ENCODE measurements at regions not wholly inside any gene's neighbourhood (a gene's known extent, or its start where the extent isn't known, plus 50 kb on each side); places are given as distances from the start of the nearest gene placed in this dataset.

DNA sequence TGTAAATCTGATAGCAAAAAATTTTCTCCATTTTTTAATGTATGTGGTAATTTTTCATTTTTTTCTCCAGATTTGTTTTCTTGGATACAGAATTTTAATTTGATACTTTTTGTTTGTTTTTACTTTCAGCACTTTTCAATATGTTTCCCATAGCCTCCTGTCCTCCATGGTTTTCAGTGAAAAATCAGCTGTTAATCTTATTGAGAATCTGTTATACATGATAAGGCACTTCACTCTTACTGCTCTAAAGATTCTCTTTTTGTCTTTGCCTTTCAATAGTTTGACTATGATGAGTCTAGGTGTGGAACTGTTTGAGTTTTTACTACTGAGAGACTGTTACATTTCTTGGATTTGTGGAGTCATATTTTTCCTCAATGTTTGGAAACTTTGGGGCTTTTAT, 455.7 kb upstream of the NUDT12 start:
- TF ChIP-seq GATA2 (IDR thresholded peaks at IDR 0.05; ENCODE audit: low read depth, low read length) (no peak), GATA3 (IDR thresholded peaks at IDR 0.05; ENCODE audit: low read depth, low read length) (no peak)

DNA sequence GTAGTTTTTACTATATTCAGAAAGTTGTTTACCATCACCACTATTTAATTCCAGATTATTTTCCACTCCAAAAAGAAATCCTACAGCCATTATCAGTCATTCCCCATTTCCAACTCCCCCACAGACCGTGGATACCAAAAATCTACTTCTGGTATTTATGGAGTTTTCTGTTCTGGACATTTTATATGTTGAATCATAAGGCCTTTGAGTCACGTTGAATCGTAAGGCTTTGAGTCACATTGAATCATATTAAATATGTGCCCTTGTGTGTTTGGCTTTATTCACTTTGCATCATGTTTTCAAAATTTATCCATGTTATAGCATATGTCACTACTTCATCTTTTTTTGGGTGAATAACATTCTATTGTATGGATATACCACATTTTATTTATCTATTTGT, 454.1 kb upstream of the NUDT12 start:
- TF ChIP-seq GATA2 (IDR thresholded peaks at IDR 0.05; ENCODE audit: low read depth, low read length) (no peak), GATA3 (IDR thresholded peaks at IDR 0.05; ENCODE audit: low read depth, low read length) (no peak)

DNA sequence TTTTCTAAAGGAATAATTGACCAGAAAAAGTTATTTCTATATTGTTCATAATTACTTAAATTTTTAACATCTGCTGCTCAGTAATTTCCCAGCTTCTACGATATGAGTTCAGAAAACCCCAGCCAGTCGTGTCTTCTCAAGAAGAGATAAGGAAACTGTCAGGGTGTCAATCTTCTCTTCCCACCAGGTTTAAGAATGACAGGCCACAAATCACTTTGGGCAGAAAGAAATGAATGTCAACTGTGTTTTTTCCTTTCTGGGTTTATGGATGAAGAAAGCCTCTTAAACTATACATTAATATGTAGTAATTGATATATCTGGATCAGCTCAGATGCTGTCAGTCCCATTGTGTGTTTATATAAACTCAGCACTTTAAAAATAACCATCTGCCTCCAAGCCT, 453.2 kb upstream of the NUDT12 start:
- TF ChIP-seq GATA2 (IDR thresholded peaks at IDR 0.05; ENCODE audit: low read depth, low read length) = no peak
- no peak for TF ChIP-seq GATA3 (IDR thresholded peaks at IDR 0.05; ENCODE audit: low read depth, low read length)

DNA sequence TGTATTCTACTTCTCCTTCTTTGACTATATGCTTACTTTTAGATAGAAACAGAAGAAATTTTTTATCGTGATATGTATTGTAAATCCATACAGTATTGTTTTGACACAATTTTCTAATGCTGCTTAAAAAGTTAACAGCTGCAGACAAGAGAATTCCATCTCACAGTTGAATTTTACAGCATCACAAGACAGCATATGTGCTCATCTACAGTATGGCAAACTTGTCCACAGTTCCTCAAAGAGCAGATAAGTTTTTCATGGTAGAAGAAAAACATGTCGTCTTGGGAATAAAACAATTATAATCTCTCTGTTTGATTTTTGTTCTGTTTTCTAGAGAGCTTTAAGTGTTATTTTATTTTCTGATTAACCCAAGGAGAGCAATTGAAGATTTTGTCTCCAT, 438.5 kb upstream of the NUDT12 start:
- TF ChIP-seq GATA3 (IDR thresholded peaks at IDR 0.05; ENCODE audit: low read depth, low read length) = no peak
- no peak for TF ChIP-seq GATA2 (IDR thresholded peaks at IDR 0.05; ENCODE audit: low read depth, low read length)

DNA sequence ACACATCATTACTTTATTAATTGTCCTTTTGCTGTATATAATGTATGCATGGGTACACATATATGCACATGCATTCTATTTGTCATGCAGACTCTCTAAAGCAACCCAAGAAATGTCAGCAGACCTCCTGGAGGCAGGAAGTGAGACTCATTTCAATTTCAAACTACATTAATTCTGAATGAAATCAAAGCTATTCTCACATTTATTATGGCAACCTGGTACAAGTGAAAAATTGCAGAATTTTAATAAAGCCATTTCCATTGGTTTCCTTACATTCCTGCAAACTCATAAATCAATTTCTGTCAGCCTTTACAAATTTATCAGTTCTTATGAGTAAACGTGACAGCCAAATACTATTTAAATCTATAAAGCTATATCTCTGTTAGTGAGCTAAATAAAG, 430.4 kb upstream of the NUDT12 start:
- TF ChIP-seq GATA3 (IDR thresholded peaks at IDR 0.05; ENCODE audit: low read depth, low read length) (no peak), GATA2 (IDR thresholded peaks at IDR 0.05; ENCODE audit: low read depth, low read length) (no peak)

DNA sequence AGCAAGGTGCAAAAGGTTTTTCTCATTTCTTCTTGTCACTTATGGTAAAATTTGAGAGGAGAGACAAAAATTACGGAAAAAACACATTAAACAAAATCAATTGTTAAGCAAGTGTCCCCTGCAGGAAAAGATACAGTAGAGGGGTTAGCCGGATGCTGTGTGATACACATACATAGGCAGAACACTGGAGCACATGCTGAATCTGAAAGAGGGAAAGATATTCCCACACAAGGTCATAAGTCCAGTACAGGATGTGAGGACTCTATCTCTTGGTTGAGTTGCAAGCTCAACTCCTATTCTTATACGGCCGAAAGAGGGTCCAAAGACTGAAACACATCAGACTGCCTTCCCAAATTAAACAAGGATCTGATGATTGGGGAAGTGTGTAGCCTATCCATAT, 427.5 kb upstream of the NUDT12 start:
- TF ChIP-seq GATA2 (IDR thresholded peaks at IDR 0.05; ENCODE audit: low read depth, low read length) = no peak

DNA sequence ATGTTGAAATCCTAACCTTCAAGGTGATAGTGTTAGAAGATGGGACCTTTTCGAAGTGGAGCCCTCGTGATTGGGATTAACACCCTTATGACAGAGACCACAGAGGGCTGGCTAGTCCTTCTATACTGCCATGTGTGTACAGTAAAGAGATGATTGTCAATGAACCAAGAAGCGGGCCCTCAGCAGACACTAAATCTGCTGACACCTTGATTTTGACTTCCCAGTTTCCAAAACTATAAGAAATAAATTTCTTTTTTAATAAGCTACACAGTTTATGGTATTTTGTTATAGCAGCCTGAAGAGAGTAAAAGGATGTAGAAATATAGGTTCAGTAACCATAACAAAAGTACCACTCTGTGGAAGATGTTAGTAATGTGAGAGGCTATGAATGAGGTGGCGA, 419.0 kb upstream of the NUDT12 start:
- no peak for TF ChIP-seq GATA3 (IDR thresholded peaks at IDR 0.05; ENCODE audit: low read depth, low read length)
- TF ChIP-seq GATA2 (IDR thresholded peaks at IDR 0.05; ENCODE audit: low read depth, low read length) = no peak

DNA sequence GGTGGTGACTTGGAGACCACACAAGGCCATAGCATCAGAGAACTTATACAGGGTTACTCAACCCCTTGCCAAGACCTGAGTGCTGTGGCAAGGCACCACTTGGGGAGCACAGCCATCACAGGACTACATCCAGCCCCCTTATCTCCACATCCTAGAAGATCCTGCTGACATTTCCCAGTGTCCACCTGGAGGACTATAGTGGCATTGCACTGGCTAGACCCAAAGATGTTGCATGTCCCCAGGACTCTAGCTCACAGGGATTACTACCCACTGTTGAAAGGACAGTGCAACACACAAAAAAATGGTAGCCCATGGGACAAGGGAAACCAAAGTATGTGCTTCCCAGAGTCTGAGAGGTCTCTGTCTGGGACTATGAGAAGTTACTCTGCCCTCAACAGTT, 411.1 kb upstream of the NUDT12 start:
- TF ChIP-seq GATA2 (IDR thresholded peaks at IDR 0.05; ENCODE audit: low read depth, low read length) = no peak
- no peak for TF ChIP-seq GATA3 (IDR thresholded peaks at IDR 0.05; ENCODE audit: low read depth, low read length)

DNA sequence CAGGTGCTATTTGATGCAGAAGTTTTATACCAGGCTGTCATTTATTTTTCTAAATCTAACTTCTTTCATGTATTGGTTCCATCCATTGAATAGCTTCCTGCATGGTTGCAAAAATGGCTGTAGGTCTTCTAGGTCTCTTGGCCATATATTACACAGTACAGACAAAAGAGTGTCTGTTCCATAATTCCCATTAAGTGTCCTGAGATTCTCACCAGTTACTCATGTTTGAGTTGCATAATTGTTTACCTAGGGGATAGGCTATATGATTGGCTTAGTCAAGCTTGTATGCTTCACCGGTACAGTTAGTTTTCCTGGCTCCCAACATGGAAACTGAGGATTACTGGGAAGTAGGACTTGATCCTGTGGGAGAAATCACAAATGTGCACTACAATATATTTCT, 399.4 kb upstream of the NUDT12 start:
- no peak for TF ChIP-seq GATA3 (IDR thresholded peaks at IDR 0.05; ENCODE audit: low read depth, low read length)
- TF ChIP-seq GATA2 (IDR thresholded peaks at IDR 0.05; ENCODE audit: low read depth, low read length) = no peak

DNA sequence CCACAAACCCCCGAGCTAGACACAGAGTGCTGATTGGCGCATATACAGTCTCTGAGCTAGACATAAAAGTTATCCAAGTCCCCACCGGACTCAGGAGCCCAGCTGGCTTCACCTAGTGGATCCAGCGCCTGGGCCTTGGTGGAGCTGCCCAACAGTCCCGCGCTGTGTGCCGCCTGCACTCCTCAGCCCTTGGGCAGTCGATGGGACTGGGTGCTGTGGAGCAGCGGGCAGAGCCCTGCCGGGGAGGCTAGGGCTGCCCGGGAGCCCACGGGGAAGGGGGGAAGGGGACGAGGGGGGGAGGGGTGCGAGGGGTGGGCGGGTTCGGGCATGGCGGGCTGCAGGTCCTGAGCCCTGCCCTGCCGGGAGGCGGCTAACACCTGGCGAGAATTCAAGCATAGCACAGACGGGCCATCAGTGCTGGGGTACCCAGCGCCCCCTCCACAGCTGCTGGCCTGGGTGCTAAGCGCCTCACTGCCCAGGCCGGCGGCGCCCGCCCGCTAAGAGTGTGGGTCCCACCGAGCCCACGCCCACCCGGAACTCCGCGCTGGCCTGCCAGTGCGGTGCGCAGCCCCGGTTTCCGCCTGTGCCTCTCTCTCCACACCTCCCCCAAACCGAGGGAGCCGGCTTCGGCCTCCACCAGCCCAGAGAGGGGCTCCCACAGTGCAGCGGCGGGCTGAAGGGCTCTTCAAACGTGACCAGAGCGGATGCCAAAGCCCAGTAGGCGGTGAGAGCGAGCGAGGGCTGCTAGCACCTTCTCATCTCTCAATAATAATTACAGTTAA, 391.2 kb upstream of the NUDT12 start:
- TF ChIP-seq GATA2 (IDR thresholded peaks at IDR 0.05; ENCODE audit: low read depth, low read length) (no peak), GATA3 (IDR thresholded peaks at IDR 0.05; ENCODE audit: low read depth, low read length) (no peak)

DNA sequence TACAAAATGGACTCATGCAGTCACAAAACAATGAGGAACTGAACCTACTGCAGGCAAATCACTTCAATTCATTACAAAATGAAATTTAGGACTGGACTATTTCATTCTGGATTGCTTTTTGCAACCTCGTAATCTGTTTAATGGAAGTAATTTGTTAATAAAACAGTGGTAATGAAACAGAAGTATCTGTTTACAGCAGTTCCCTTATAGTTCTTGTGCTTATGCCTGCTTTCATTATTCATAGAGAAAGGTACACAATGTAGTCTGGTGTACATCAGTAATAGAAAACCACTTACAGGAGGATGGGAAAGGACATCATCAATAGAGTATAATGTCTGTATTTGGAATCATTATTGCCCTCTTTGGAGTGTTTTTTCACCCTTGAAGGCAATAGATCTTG, 389.2 kb upstream of the NUDT12 start:
- TF ChIP-seq GATA2 (IDR thresholded peaks at IDR 0.05; ENCODE audit: low read depth, low read length) = no peak
- no peak for TF ChIP-seq GATA3 (IDR thresholded peaks at IDR 0.05; ENCODE audit: low read depth, low read length)

DNA sequence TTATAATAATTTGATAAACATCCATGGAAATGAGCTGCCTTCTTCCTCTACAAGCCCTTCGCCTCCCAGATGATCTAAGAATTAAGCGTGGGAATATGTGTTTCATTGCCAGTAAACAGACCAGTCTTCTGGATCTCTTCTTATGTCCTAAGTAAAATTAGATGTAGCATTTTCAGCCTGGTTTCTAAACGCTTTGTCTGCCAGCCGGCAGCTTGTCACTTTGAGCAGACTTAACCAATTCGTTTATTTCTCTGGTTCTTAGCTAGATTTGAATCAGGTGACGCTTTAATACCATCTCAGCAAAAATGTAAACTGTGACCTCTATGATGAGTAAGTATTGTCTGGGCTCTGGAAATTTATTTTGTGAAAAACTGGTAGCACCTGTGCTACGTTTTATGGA, 380.6 kb upstream of the NUDT12 start:
- peak; percentile 62 for TF ChIP-seq GATA2 (IDR thresholded peaks at IDR 0.05; ENCODE audit: low read depth, low read length)
- TF ChIP-seq GATA3 (IDR thresholded peaks at IDR 0.05; ENCODE audit: low read depth, low read length) = 0 out of 2 replicates have a peak, but pooled peaks have one; percentile 30

DNA sequence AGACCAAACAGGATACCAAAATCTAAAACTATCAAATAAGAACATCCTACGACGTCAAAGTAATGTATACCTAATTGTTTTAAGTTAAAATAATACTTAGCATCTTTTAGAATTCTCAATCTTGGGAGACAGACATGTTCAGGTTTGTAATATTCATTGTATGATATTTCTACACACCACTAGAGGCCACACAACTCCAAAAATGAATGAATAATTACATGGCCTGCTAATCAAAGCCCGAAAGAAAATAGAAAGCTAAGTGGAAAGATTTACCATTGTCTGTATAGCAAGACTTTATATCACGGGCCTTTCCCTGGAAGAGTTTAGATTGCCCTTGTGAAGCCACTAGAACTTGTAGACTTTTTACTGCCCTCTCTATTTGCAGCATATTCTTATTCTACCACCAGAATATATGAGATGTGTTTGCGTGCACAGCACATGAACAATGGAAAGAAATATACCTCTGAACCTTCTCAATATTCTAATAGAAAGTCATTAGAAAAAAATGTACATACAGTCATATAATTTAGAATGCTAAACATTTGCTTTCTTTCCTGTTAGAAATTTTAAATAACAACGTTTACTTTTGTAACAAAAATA, 380.1 kb upstream of the NUDT12 start:
- TF ChIP-seq GATA2 (IDR thresholded peaks at IDR 0.05; ENCODE audit: low read depth, low read length) (no peak), GATA3 (IDR thresholded peaks at IDR 0.05; ENCODE audit: low read depth, low read length) (no peak)

DNA sequence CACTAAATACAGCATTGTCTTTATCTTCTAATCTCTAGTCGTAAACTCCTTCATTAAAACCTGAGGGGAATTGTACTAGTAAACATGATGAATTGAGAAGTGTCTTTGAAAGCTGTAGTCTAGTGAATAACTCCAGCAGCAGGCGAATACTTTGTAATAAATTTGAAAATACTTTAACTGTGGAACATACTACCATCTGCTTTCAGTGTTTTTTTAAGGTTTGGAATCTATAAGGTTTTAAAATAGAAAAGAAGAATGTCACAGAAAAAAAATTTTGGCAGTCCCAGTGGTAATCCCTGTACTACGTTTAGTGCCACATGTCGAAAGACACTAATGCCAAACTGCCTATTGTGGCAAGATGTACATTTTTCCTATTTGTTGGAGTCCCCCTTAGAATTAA, 379.0 kb upstream of the NUDT12 start:
- TF ChIP-seq GATA2 (IDR thresholded peaks at IDR 0.05; ENCODE audit: low read depth, low read length) (no peak), GATA3 (IDR thresholded peaks at IDR 0.05; ENCODE audit: low read depth, low read length) (no peak)

DNA sequence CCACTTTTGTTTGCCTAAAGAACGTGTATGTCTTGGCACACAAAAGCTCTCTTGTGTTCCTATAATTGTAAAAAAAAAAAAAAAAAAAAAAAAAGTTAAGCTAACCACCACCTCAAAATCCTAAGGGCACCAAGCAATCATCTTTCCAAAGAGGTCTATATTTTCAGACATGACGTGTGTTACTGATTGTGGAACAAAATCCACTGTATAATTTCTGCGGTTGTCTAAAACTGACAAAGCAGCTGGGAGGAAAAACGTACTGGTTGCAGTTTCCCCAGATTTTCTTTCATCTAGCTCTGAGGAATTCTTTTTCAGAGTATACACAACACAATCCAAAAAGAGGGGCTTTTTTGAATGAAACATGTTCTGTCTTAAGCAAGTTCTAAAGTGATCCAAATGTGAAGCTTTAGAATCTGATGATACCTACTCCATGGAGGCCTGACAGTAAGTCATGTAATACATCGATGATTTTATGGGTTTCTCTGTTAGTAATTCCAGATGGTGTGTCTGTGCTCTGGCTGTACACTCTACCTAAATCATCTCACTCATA, 375.6 kb upstream of the NUDT12 start:
- TF ChIP-seq GATA3 (IDR thresholded peaks at IDR 0.05; ENCODE audit: low read depth, low read length) (no peak), GATA2 (IDR thresholded peaks at IDR 0.05; ENCODE audit: low read depth, low read length) (no peak)
